ENCODE measurements at regions not wholly inside any gene's neighbourhood (a gene's known extent, or its start where the extent isn't known, plus 50 kb on each side); places are given as distances from the start of the nearest gene placed in this dataset.

- Histone ChIP-seq H3K9ac (replicated peaks; ENCODE audit: extremely low read depth, insufficient read depth, low read length) (no peak overlapping the region), H3K4me3 (replicated peaks in 1 of 3; ENCODE audit: insufficient read depth in 1 of 3, low read depth in 1 of 3, low read length in 3 of 3) (no peak overlapping the region), H3K27ac (ENCODE audit: insufficient read depth, low read depth, low read length) (no peak overlapping the region), H3K4me2 (ENCODE audit: insufficient read depth, low read length) (no peak overlapping the region), H3K36me3 (ENCODE audit: control insufficient read depth in 2 of 2, extremely low read depth in 1 of 2, insufficient read depth in 2 of 2, low read length in 2 of 2) (no peaks in the 10 kb centered on the region), H3K27me3 (ENCODE audit: control insufficient read depth in 2 of 2, insufficient read depth in 2 of 2, low read length in 2 of 2) (no peaks in the 10 kb centered on the region), H3K79me2 (ENCODE audit: control insufficient read depth, insufficient read depth, low read length) (no peaks in the 10 kb centered on the region), H2AFZ (ENCODE audit: low read depth, low read length) (no peak overlapping the region), H3K9me3 (replicated peaks; ENCODE audit: control insufficient read depth, insufficient read depth, low read length) (no peaks in the 10 kb centered on the region), H3K9me1 (replicated peaks; ENCODE audit: control insufficient read depth, extremely low read depth, insufficient read depth, low read length) (no peaks in the 10 kb centered on the region), H3K4me1 (ENCODE audit: control insufficient read depth, extremely low read depth, insufficient read depth, low read length) (no peaks in the 10 kb centered on the region), H4K20me1 (replicated peaks; ENCODE audit: control insufficient read depth, extremely low read depth, insufficient read depth, low read length) (no peaks in the 10 kb centered on the region)
- CTCF ChIA-PET, result interaction anchor here (1.0 to 1.9 kb wide), 3 partner anchors 11 to 32 kb away, joined by 3 to 8 read pairs (median 4); no protein-coding TSS in a partner anchor
- BruUV-seq (replicated peaks), result no TSS peak
- DNase-seq (ENCODE audit: low read depth, low spot score), result no peak
- intact Hi-C loops (cut with micrococcal nuclease), result no loop called here
- no peak for TF ChIP-seq CTCF (IDR thresholded peaks at IDR 0.05; ENCODE audit: extremely low read depth in 1 of 2, insufficient read depth in 1 of 2, low read depth in 1 of 2, low read length in 2 of 2)
- TF ChIP-seq MAX (IDR thresholded peaks at IDR 0.05; ENCODE audit: insufficient read depth, insufficient read length), result no peak
- no peak for TF ChIP-seq GATA2 (IDR thresholded peaks at IDR 0.05; ENCODE audit: insufficient read depth, insufficient read length, low read depth, low read length)
- TF ChIP-seq FOS (IDR thresholded peaks at IDR 0.05; ENCODE audit: borderline replicate concordance, insufficient read depth, low read length), result no peak
- no peak for TF ChIP-seq POLR2AphosphoS5 (IDR thresholded peaks at IDR 0.05; ENCODE audit: insufficient read depth, low read depth, low read length)
- no peak for TF ChIP-seq MYC (IDR thresholded peaks at IDR 0.05; ENCODE audit: low read depth, low read length)
- TF ChIP-seq EZH2 (IDR thresholded peaks at IDR 0.05; ENCODE audit: borderline replicate concordance, low read depth, low read length, severe bottlenecking), result no peak
- TF ChIP-seq POLR2A (IDR thresholded peaks at IDR 0.05; ENCODE audit: low read depth, low read length), result no peak
- no peak for TF ChIP-seq JUN (IDR thresholded peaks at IDR 0.05; ENCODE audit: borderline replicate concordance, insufficient read depth, insufficient read length, low read depth)
- no peak for FAIRE-seq
- dilution Hi-C loops (cut with MboI; ENCODE audit: extremely low pct_ligation_motif_present, low sequenced_read_pairs), result no loop called here
- POLR2A ChIA-PET, result interaction anchor here (0.7 kb wide), 1 partner anchor 329 kb away, joined by 3 read pairs; no protein-coding TSS in a partner anchor
These were observed 98.1 kb upstream of the CERS6 start for GRCh38 chr2:168357797-168358472.

Data from endothelial cell of umbilical vein (primary cell).